IMR-90 (cell line): ENCODE measurements at regions not wholly inside any gene's neighbourhood (a gene's known extent, or its start where the extent isn't known, plus 50 kb on each side); places are given as distances from the start of the nearest gene placed in this dataset.
A peak's percentile ranks its signal among the peaks of the same experiment; 100 is the strongest.

Experiments used
- ATAC-seq: fragments of 200-7000 bp; cut with Tn5 transposase; 2 replicates; pipeline ENCODE4 v1.9.1; 2020; ENCODE audit warnings: low read depth, mild to moderate bottlenecking, moderate library complexity
- BruUV-seq: library from RNA; stranded (reverse); fragments of 400-500 nt; replicated peaks from 2 replicates; lab custom pipeline; 2021; lab: Mats Ljungman, UMichigan
- CTCF ChIA-PET: fragments of 300-600 bp; formaldehyde crosslinking; extraction: SDS; loops from one replicate; lab custom pipeline; 2021; ENCODE audit warnings: antibody characterized with exemption; lab: Yijun Ruan, JAX
- POLR2A ChIA-PET: fragments of 300-600 bp; sonication (Branson Sonifier 250); formaldehyde crosslinking; loops from one replicate; lab custom pipeline; 2022; ENCODE audit warnings: antibody characterized with exemption; ENCODE audit not compliant: unreplicated experiment; lab: Charles Lee
- DNase-seq: peaks from one replicate; pipeline ENCODE4 v3.0.0; 2013
- H2AFZ ChIP-seq: replicated peaks from 2 replicates; pipeline ENCODE3; 2013; ENCODE audit warnings: low read length, mild to moderate bottlenecking; ENCODE audit not compliant: poor library complexity
- H2AK5ac ChIP-seq: 2 replicates; pipeline ENCODE4 v1.6.1; 2013; ENCODE audit warnings: low read depth, low read length, inconsistent platforms
- H2AK9ac ChIP-seq: replicated peaks from 2 replicates; pipeline ENCODE3; 2013; ENCODE audit warnings: mild to moderate bottlenecking, low read depth, low read length, moderate library complexity; ENCODE audit not compliant: poor library complexity
- H2BK120ac ChIP-seq: 2 replicates; pipeline ENCODE4 v1.6.1; 2013; ENCODE audit warnings: low read depth, low read length, inconsistent platforms
- H2BK15ac ChIP-seq: 3 replicates; pipeline ENCODE4 v1.6.1; 2013; ENCODE audit warnings: low read depth, low read length, inconsistent platforms
- H2BK20ac ChIP-seq: 2 replicates; pipeline ENCODE4 v1.6.1; 2013; ENCODE audit warnings: low read depth, mild to moderate bottlenecking, inconsistent platforms, low read length, moderate library complexity
- H2BK5ac ChIP-seq: 2 replicates; pipeline ENCODE4 v1.6.1; 2013; ENCODE audit warnings: mild to moderate bottlenecking, low read depth, low read length, inconsistent platforms; ENCODE audit not compliant: poor library complexity, severe bottlenecking
- H3K14ac ChIP-seq: replicated peaks from 2 replicates; pipeline ENCODE4 v1.6.1; 2013; ENCODE audit warnings: low read depth, low read length, inconsistent platforms
- H3K18ac ChIP-seq: 2 replicates; pipeline ENCODE4 v1.6.1; 2013; ENCODE audit warnings: low read depth, low read length, control low read depth
- H3K23ac ChIP-seq: 2 replicates; pipeline ENCODE4 v1.6.1; 2013; ENCODE audit warnings: low read depth, low read length, inconsistent platforms
- H3K27ac ChIP-seq: 2 replicates; pipeline ENCODE4 v1.5.1; 2013; ENCODE audit warnings: mild to moderate bottlenecking, control low read depth, low read length; ENCODE audit not compliant: insufficient read depth
- H3K27me3 ChIP-seq: 2 replicates; pipeline ENCODE4 v1.6.1; 2013; ENCODE audit warnings: low read length; ENCODE audit not compliant: control insufficient read depth, insufficient read depth
- H3K36me3 ChIP-seq: 2 replicates; pipeline ENCODE4 v1.6.1; 2013; ENCODE audit warnings: low read length, mixed read lengths; ENCODE audit not compliant: control insufficient read depth, insufficient read depth
- H3K4ac ChIP-seq: 2 replicates; pipeline ENCODE4 v1.6.1; 2013; ENCODE audit warnings: low read depth, low read length, inconsistent platforms
- H3K4me1 ChIP-seq: 2 replicates; pipeline ENCODE4 v1.6.1; 2013; ENCODE audit warnings: low read length, mixed read lengths; ENCODE audit not compliant: control insufficient read depth, insufficient read depth
- H3K4me2 ChIP-seq: 2 replicates; pipeline ENCODE4 v1.6.1; 2013; ENCODE audit warnings: low read depth, mild to moderate bottlenecking, control low read depth, low read length, moderate library complexity
- H3K4me3 ChIP-seq: 2 replicates; pipeline ENCODE4 v1.5.1; 2013; ENCODE audit warnings: low read depth, mild to moderate bottlenecking, control low read depth, low read length, moderate library complexity; ENCODE audit not compliant: insufficient read depth
- H3K56ac ChIP-seq: 2 replicates; pipeline ENCODE4 v1.6.1; 2013; ENCODE audit warnings: low read length, inconsistent platforms; ENCODE audit not compliant: insufficient read depth; ENCODE audit errors: extremely low read depth
- H3K79me1 ChIP-seq, 2 experiments: 2 replicates each; pipeline ENCODE4 v1.6.1; 2013; ENCODE audit warnings: low read length in 2 of 2, inconsistent platforms in 1 of 2, low read depth in 1 of 2
- H3K9ac ChIP-seq: 2 replicates; pipeline ENCODE4 v1.6.1; 2013; ENCODE audit warnings: low read depth, low read length, control low read depth
- H3K9me1 ChIP-seq: 2 replicates; pipeline ENCODE4 v1.6.1; 2013; ENCODE audit warnings: low read length, inconsistent platforms; ENCODE audit not compliant: insufficient read depth
- H3K9me3 ChIP-seq: 2 replicates; pipeline ENCODE4 v1.6.1; 2013; ENCODE audit warnings: low read length; ENCODE audit not compliant: control insufficient read depth, insufficient read depth
- H4K20me1 ChIP-seq: 2 replicates; pipeline ENCODE4 v1.6.1; 2013; ENCODE audit warnings: low read length, inconsistent platforms; ENCODE audit not compliant: insufficient read depth
- H4K5ac ChIP-seq: 2 replicates; pipeline ENCODE4 v1.6.1; 2013; ENCODE audit warnings: mild to moderate bottlenecking, low read depth, low read length, control low read depth
- H4K8ac ChIP-seq, 2 experiments: 2 replicates each; pipeline ENCODE4 v1.6.1; 2013; ENCODE audit warnings: low read depth in 2 of 2, low read length in 2 of 2, control low read depth in 1 of 2, inconsistent platforms in 1 of 2
- H4K91ac ChIP-seq: 2 replicates; pipeline ENCODE4 v1.6.1; 2013; ENCODE audit warnings: low read depth, low read length, inconsistent platforms; ENCODE audit not compliant: insufficient read depth
- BHLHE40 ChIP-seq: fragments of 150-350 bp; IDR thresholded peaks from 2 replicates; pipeline ENCODE4 v1.6.1; 2016; ENCODE audit warnings: mild to moderate bottlenecking, low read depth, low read length
- CEBPB ChIP-seq: IDR thresholded peaks from 2 replicates; pipeline ENCODE4 v1.6.1; 2012; ENCODE audit warnings: low read depth, low read length, improper control_type of control experiment
- CHD1 ChIP-seq: IDR thresholded peaks from 2 replicates; pipeline ENCODE4 v1.6.1; 2012; ENCODE audit warnings: low read depth, low read length, improper control_type of control experiment
- FOS ChIP-seq: fragments of 150-350 bp; IDR thresholded peaks from 2 replicates; pipeline ENCODE4 v1.6.1; 2016; ENCODE audit warnings: low read depth, low read length
- MAFK ChIP-seq: IDR thresholded peaks from 2 replicates; pipeline ENCODE4 v1.6.1; 2012; ENCODE audit warnings: low read depth, low read length, improper control_type of control experiment
- MAZ ChIP-seq: IDR thresholded peaks from 2 replicates; pipeline ENCODE4 v1.6.1; 2012; ENCODE audit warnings: low read depth, mild to moderate bottlenecking, low read length, improper control_type of control experiment, moderate library complexity, borderline replicate concordance
- MXI1 ChIP-seq: IDR thresholded peaks from 2 replicates; pipeline ENCODE4 v1.6.1; 2012; ENCODE audit warnings: low read depth, mild to moderate bottlenecking, low read length, moderate library complexity, borderline replicate concordance
- NFE2L2 ChIP-seq: fragments of 150-350 bp; IDR thresholded peaks from 2 replicates; pipeline ENCODE4 v1.6.1; 2016; ENCODE audit warnings: low read depth, mild to moderate bottlenecking, low read length
- POLR2A ChIP-seq: IDR thresholded peaks from 2 replicates; pipeline ENCODE4 v1.6.1; 2012; ENCODE audit warnings: mild to moderate bottlenecking, low read depth, low read length
- RAD21 ChIP-seq: IDR thresholded peaks from 2 replicates; pipeline ENCODE4 v1.6.1; 2012; ENCODE audit warnings: low read length, improper control_type of control experiment
- RCOR1 ChIP-seq: IDR thresholded peaks from 2 replicates; pipeline ENCODE4 v1.6.1; 2012; ENCODE audit warnings: mild to moderate bottlenecking, low read length, improper control_type of control experiment; ENCODE audit not compliant: insufficient replicate concordance
- RFX5 ChIP-seq: IDR thresholded peaks from 2 replicates; pipeline ENCODE4 v1.8.0; 2012; ENCODE audit warnings: low read depth, mild to moderate bottlenecking, low read length, moderate library complexity
- SMC3 ChIP-seq: fragments of 150-350 bp; IDR thresholded peaks from 2 replicates; pipeline ENCODE4 v1.6.1; 2016; ENCODE audit warnings: low read depth, mild to moderate bottlenecking, antibody characterized with exemption, low read length, moderate library complexity
- whole genome bisulfite sequencing, 2 experiments: methylation state at CpG; one replicate each; pipeline versions ENCODE4 v1.1.5 to v1.1.7; 2013; ENCODE audit warnings: missing lambda C conversion rate in 2 of 2; ENCODE audit not compliant: insufficient read length in 1 of 2; ENCODE audit errors: extremely low coverage in 2 of 2; 5-methylcytosine and 5-hydroxymethylcytosine counted together
- dilution Hi-C: fragments of 300-500 bp; cut with HindIII; formaldehyde crosslinking; loops from one replicate; pipeline ENCODE4 v1.14.3; 2018; ENCODE audit warnings: low sequenced_read_pairs; ENCODE audit not compliant: unreplicated experiment
- in situ Hi-C: fragments of 300-500 bp; cut with MboI; formaldehyde crosslinking; loops from 3 replicates; pipeline ENCODE4 v1.14.3; 2019; ENCODE audit warnings: low sequenced_read_pairs, inconsistent platforms, mixed read lengths
- intact Hi-C: fragments of 100-400 bp; cut with micrococcal nuclease; formaldehyde crosslinking; loops from 2 replicates; pipeline ENCODE4 v1.10.0; 2022
- TF ChIP-seq, protein P1 (sequence below): fragments of 150-350 bp; IDR thresholded peaks from 2 replicates; pipeline ENCODE4 v1.6.1; 2017; ENCODE audit warnings: mild to moderate bottlenecking, antibody characterized with exemption, low read length, low read depth
- TF ChIP-seq, protein P2 (sequence below): conservative IDR thresholded peaks from 2 replicates; pipeline ENCODE4 v1.5.1; 2012; ENCODE audit warnings: mild to moderate bottlenecking, low read depth, low read length, improper control_type of control experiment
- TF ChIP-seq, protein P3 (sequence below): fragments of 150-350 bp; IDR thresholded peaks from 2 replicates; pipeline ENCODE4 v1.6.1; 2016; ENCODE audit warnings: low read depth, mild to moderate bottlenecking, low read length, moderate library complexity, borderline replicate concordance

DNA sequence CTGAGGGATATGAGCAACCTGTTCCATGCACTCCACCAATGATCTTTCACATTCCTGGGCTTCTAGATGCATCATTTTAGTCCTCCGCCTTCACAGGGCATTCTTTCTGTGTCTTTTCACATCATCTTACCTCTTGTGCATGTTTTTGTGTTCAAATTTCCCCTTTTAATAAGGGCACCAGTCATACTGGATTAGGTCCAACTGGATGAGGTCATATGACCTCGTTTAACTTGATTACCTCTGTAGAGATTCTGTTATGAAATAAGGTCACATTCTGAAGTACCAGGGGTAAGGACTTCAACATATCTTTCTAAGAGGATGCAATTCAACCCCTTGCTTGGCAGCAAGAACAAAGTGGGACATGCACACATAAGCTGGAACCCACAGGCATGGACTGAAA lies 335.3 kb upstream of the TLE4 start:
- no peaks in the 10 kb centered on the region for H3K79me1 ChIP-seq
- no peak overlapping the region for H3K56ac ChIP-seq
- H3K14ac ChIP-seq, result no peak overlapping the region
- no peak overlapping the region for H4K8ac ChIP-seq
- intact Hi-C loops, result no loop called here
- no CpG with 5 or more reads among the region's 2 CpGs for WGBS, 2 experiments
- H3K4me3 ChIP-seq, result no peak overlapping the region
- no peak overlapping the region for H2BK5ac ChIP-seq
- no peak overlapping the region for H2AFZ ChIP-seq
- in situ Hi-C loops, result no loop called here
- H3K18ac ChIP-seq, result no peak overlapping the region
- dilution Hi-C loops, result no loop called here
- H2BK20ac ChIP-seq, result no peak overlapping the region
- no peak overlapping the region for H2AK5ac ChIP-seq
- no peaks in the 10 kb centered on the region for H3K9me1 ChIP-seq
- no peak overlapping the region for H2BK120ac ChIP-seq
- no peak overlapping the region for H3K4me2 ChIP-seq
- ChIA-PET CTCF (no interaction called here), POLR2A (no interaction called here)
- H3K23ac ChIP-seq, result no peak overlapping the region
- H4K5ac ChIP-seq, result no peak overlapping the region
- ATAC-seq, result no peak
- H3K36me3 ChIP-seq, result no peaks in the 10 kb centered on the region
- TF ChIP-seq NFE2L2, result no peak
- TF ChIP-seq, protein P1, sequence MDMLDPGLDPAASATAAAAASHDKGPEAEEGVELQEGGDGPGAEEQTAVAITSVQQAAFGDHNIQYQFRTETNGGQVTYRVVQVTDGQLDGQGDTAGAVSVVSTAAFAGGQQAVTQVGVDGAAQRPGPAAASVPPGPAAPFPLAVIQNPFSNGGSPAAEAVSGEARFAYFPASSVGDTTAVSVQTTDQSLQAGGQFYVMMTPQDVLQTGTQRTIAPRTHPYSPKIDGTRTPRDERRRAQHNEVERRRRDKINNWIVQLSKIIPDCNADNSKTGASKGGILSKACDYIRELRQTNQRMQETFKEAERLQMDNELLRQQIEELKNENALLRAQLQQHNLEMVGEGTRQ, result no peak
- no peak for TF ChIP-seq POLR2A
- no peak for TF ChIP-seq CEBPB
- TF ChIP-seq FOS, result no peak
- TF ChIP-seq, protein P2, sequence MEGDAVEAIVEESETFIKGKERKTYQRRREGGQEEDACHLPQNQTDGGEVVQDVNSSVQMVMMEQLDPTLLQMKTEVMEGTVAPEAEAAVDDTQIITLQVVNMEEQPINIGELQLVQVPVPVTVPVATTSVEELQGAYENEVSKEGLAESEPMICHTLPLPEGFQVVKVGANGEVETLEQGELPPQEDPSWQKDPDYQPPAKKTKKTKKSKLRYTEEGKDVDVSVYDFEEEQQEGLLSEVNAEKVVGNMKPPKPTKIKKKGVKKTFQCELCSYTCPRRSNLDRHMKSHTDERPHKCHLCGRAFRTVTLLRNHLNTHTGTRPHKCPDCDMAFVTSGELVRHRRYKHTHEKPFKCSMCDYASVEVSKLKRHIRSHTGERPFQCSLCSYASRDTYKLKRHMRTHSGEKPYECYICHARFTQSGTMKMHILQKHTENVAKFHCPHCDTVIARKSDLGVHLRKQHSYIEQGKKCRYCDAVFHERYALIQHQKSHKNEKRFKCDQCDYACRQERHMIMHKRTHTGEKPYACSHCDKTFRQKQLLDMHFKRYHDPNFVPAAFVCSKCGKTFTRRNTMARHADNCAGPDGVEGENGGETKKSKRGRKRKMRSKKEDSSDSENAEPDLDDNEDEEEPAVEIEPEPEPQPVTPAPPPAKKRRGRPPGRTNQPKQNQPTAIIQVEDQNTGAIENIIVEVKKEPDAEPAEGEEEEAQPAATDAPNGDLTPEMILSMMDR, result no peak
- TF ChIP-seq SMC3, result no peak
- TF ChIP-seq, protein P3, sequence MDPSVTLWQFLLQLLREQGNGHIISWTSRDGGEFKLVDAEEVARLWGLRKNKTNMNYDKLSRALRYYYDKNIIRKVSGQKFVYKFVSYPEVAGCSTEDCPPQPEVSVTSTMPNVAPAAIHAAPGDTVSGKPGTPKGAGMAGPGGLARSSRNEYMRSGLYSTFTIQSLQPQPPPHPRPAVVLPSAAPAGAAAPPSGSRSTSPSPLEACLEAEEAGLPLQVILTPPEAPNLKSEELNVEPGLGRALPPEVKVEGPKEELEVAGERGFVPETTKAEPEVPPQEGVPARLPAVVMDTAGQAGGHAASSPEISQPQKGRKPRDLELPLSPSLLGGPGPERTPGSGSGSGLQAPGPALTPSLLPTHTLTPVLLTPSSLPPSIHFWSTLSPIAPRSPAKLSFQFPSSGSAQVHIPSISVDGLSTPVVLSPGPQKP, result no peak
- TF ChIP-seq BHLHE40, result no peak
- TF ChIP-seq MAZ, result no peak
- TF ChIP-seq RAD21, result no peak
- no peak for TF ChIP-seq MAFK
- TF ChIP-seq MXI1, result no peak
- TF ChIP-seq CHD1, result no peak
- TF ChIP-seq RFX5, result no peak
- TF ChIP-seq RCOR1, result no peak
- no peak overlapping the region for H3K27ac ChIP-seq
- no peak overlapping the region for H4K91ac ChIP-seq
- no peaks in the 10 kb centered on the region for H3K27me3 ChIP-seq
- no peak overlapping the region for H3K9ac ChIP-seq
- DNase-seq, result peak; percentile 15
- H3K9me3 ChIP-seq, result no peaks in the 10 kb centered on the region
- no peak overlapping the region for H2BK15ac ChIP-seq
- no peaks in the 10 kb centered on the region for H3K4me1 ChIP-seq
- no TSS peak for BruUV-seq
- no peak overlapping the region for H3K4ac ChIP-seq
- H4K20me1 ChIP-seq, result no peaks in the 10 kb centered on the region
- H2AK9ac ChIP-seq, result no peak overlapping the region
